ENCODE measurements at regions not wholly inside any gene's neighbourhood (a gene's known extent, or its start where the extent isn't known, plus 50 kb on each side); places are given as distances from the start of the nearest gene placed in this dataset.

DNA sequence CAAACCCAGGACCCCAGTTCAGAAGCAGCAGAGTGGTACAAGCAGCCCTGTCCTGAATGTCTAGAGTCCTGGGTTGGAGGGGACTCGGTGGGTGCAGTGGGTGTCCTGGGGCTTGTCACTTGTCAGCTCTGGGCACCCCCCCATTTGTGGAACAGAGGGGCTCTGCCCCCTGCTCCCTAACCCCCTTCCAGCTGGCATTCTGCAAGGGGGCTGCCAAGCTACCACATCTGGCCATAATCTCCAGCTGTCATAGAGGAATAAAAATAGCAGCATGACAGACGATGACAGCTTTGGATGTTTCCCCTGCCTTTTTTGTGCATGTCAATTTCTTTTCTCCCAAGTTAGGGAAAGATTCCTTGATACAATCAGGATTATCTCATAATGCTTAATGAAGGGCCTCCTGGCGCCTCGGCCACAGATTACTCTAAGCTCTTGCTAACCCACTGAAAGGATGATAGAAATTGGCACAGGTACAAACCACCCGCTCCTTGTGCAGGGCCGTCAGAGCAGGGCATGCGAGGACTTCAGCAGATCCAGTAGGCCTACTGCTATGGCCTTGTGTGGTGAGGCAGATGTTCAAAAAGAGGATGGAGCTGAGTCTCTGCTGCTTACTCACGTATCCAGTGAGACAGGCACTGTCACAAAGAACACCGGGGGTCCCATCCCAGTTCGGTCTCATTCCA lies 83.0 kb downstream of the ISX start:
- TF ChIP-seq, protein P1, sequence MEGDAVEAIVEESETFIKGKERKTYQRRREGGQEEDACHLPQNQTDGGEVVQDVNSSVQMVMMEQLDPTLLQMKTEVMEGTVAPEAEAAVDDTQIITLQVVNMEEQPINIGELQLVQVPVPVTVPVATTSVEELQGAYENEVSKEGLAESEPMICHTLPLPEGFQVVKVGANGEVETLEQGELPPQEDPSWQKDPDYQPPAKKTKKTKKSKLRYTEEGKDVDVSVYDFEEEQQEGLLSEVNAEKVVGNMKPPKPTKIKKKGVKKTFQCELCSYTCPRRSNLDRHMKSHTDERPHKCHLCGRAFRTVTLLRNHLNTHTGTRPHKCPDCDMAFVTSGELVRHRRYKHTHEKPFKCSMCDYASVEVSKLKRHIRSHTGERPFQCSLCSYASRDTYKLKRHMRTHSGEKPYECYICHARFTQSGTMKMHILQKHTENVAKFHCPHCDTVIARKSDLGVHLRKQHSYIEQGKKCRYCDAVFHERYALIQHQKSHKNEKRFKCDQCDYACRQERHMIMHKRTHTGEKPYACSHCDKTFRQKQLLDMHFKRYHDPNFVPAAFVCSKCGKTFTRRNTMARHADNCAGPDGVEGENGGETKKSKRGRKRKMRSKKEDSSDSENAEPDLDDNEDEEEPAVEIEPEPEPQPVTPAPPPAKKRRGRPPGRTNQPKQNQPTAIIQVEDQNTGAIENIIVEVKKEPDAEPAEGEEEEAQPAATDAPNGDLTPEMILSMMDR (IDR thresholded peaks at IDR 0.05) = no peak
- TF ChIP-seq POLR2A (IDR thresholded peaks at IDR 0.05) = no peak
